CD4-positive, alpha-beta T cell (primary cell): ENCODE measurements at regions not wholly inside any gene's neighbourhood (a gene's known extent, or its start where the extent isn't known, plus 50 kb on each side); places are given as distances from the start of the nearest gene placed in this dataset.

Source experiments
- ATAC-seq: fragments of 200-7000 bp; cut with Tn5 transposase; one replicate; pipeline ENCODE4 v1.10.0; 2022; ENCODE audit warnings: mild to moderate bottlenecking; ENCODE audit not compliant: poor library complexity
- CTCF ChIA-PET: fragments of 350-600 bp; sonication (Branson Sonifier 250); formaldehyde crosslinking; loops from one replicate; lab custom pipeline; 2021; ENCODE audit warnings: antibody characterized with exemption, inconsistent platforms; lab: Charles Lee
- POLR2A ChIA-PET: fragments of 350-600 bp; sonication (Branson Sonifier 250); formaldehyde crosslinking; loops from one replicate; lab custom pipeline; 2021; ENCODE audit warnings: antibody characterized with exemption, inconsistent platforms; lab: Charles Lee
- DNase-seq, 14 experiments: peaks; one replicate each; pipeline ENCODE4 v3.0.0-alpha.2; 2013 to 2020; ENCODE audit warnings: mixed read lengths in 2 of 14
- H3K27ac ChIP-seq, 2 donors: one replicate each; pipeline versions ENCODE4 v1.5.1 to v1.7.0; 2013; ENCODE audit warnings: low read length in 2 of 2, low read depth in 1 of 2, mild to moderate bottlenecking in 1 of 2
- H3K27me3 ChIP-seq, 2 experiments: 1 replicate in 1 of 2; 2 replicates in 1 of 2; pipeline versions ENCODE4 v1.6.1 to v1.7.0; 2013; ENCODE audit warnings: low read length in 2 of 2, control low read depth in 1 of 2, mild to moderate bottlenecking in 1 of 2, moderate library complexity in 1 of 2; ENCODE audit not compliant: insufficient read depth in 2 of 2, control insufficient read depth in 1 of 2
- H3K36me3 ChIP-seq: one replicate; pipeline ENCODE4 v1.6.1; 2013; ENCODE audit warnings: low read length, control low read depth; ENCODE audit not compliant: insufficient read depth
- H3K4me1 ChIP-seq: one replicate; pipeline ENCODE4 v1.6.1; 2013; ENCODE audit warnings: low read length, control low read depth; ENCODE audit not compliant: insufficient read depth
- H3K4me3 ChIP-seq: one replicate; pipeline ENCODE4 v1.5.1; 2013; ENCODE audit warnings: mild to moderate bottlenecking, low read length, moderate library complexity
- H3K9me3 ChIP-seq, 2 experiments: 1 replicate in 1 of 2; 2 replicates in 1 of 2; pipeline versions ENCODE4 v1.6.1 to v1.7.0; 2013; ENCODE audit warnings: low read length in 2 of 2, mild to moderate bottlenecking in 2 of 2, control low read depth in 1 of 2, moderate library complexity in 1 of 2; ENCODE audit not compliant: control insufficient read depth in 1 of 2, insufficient read depth in 1 of 2
- H3K27ac Mint-ChIP-seq: one replicate; pipeline ENCODE4 v1.8.0; 2020; ENCODE audit warnings: mixed read lengths
- H3K27me3 Mint-ChIP-seq: one replicate; pipeline ENCODE4 v1.8.0; 2021; ENCODE audit warnings: mixed read lengths
- H3K36me3 Mint-ChIP-seq: one replicate; pipeline ENCODE4 v1.8.0; 2021; ENCODE audit warnings: low read depth, mixed read lengths
- H3K4me1 Mint-ChIP-seq: one replicate; pipeline ENCODE4 v1.8.0; 2021; ENCODE audit warnings: low read depth, mixed read lengths
- H3K4me3 Mint-ChIP-seq: one replicate; pipeline ENCODE4 v1.8.0; 2020; ENCODE audit warnings: mild to moderate bottlenecking, mixed read lengths
- H3K9me3 Mint-ChIP-seq: one replicate; pipeline ENCODE4 v1.8.0; 2020; ENCODE audit warnings: mixed read lengths
- intact Hi-C, 2 experiments: fragments of 100-400 bp; cut with DNase I in 1 of 2; cut with micrococcal nuclease in 1 of 2; formaldehyde crosslinking; loops; one replicate each; pipeline versions ENCODE4 v1.15.1 to v1.9.0; 2023 to 2025; cut with DNase I, micrococcal nuclease
- TF ChIP-seq, protein P1 (sequence below): fragments of 200-600 bp; IDR thresholded peaks from one replicate; pipeline ENCODE4 v1.8.0; 2022; ENCODE audit warnings: antibody characterized with exemption, mild to moderate bottlenecking

DNA sequence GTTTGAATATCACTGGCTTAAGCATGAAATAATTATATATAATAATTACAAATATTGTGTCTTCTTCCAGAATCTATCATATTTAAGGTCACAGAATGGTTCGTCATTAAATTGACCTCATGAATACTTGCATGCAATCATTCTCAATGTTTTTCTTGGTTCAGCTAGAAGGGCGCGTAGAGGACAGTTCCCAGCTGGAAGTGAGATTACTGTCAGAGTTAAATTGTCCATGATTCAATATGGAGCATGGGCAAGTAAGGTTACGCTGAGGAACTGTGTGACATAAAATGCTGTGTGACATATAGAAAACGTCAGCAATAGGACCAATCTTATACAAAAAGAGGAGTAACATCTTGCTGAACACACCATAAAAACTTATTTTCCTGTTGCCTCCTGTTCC is 2423.5 kb upstream of the RAG2 start:
- DNase-seq (no peak), ATAC-seq (no peak)
- H3K9me3 Mint-ChIP-seq = peaks cover 8% of the 10 kb centered on the region
- intact Hi-C loops = no loop called here
- Histone ChIP-seq H3K9me3 (peaks cover 0 to 5% of the 10 kb centered on the region in 2 experiments), H3K4me1 (no peaks in the 10 kb centered on the region), H3K27me3 (no peaks in the 10 kb centered on the region), H3K27ac (no peak overlapping the region), H3K36me3 (no peaks in the 10 kb centered on the region), H3K4me3 (no peak overlapping the region)
- POLR2A ChIA-PET = no interaction called here
- CTCF ChIA-PET = no interaction called here
- H3K36me3 Mint-ChIP-seq = no peaks in the 10 kb centered on the region
- no peak overlapping the region for H3K27ac Mint-ChIP-seq
- H3K27me3 Mint-ChIP-seq = no peaks in the 10 kb centered on the region
- H3K4me3 Mint-ChIP-seq = no peak overlapping the region
- H3K4me1 Mint-ChIP-seq = no peaks in the 10 kb centered on the region
- TF ChIP-seq, protein P1, sequence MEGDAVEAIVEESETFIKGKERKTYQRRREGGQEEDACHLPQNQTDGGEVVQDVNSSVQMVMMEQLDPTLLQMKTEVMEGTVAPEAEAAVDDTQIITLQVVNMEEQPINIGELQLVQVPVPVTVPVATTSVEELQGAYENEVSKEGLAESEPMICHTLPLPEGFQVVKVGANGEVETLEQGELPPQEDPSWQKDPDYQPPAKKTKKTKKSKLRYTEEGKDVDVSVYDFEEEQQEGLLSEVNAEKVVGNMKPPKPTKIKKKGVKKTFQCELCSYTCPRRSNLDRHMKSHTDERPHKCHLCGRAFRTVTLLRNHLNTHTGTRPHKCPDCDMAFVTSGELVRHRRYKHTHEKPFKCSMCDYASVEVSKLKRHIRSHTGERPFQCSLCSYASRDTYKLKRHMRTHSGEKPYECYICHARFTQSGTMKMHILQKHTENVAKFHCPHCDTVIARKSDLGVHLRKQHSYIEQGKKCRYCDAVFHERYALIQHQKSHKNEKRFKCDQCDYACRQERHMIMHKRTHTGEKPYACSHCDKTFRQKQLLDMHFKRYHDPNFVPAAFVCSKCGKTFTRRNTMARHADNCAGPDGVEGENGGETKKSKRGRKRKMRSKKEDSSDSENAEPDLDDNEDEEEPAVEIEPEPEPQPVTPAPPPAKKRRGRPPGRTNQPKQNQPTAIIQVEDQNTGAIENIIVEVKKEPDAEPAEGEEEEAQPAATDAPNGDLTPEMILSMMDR = no peak

DNA sequence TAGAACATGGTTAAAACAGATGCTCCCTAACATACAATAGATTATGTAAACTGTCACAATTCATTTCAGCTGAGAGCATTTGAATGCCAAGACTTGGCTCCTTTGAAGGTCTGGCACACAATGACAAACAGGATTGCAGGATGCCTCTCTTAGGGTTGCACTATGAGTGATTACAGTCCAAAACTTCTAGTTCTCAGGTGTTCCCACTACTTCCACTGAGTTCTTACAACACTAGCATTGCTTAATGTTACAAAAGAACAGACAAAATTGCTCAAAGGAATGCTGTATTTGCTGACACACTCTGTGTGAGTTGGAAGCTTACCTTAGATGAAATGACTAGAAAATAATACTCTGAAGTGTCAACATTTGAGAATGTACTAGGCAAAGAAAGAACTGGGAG is 2413.8 kb upstream of the RAG2 start:
- intact Hi-C loops = loop anchor here in 1 of 2 experiments (10.0 kb wide), 1 partner anchor 57 kb away; no protein-coding TSS in a partner anchor

DNA sequence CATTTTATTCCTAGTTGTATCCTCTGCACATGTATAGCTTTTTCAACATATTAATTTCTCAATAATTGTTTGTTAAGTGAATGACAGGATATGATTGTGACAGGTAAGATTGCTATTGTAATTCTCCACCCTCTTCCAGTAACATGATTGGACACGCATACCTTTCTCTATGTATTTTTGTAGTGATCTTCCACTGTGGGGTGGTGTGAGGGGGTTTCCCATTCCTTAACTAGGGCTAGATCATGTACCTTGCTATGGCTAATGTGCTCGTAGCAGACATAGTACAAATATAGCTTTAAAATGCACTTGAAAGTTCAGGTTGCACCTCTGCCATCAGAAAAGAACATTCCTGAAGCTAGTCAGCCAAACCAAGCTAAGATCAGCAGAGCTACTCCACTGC is 2392.8 kb upstream of the RAG2 start:
- Histone ChIP-seq H3K36me3 (no peaks in the 10 kb centered on the region), H3K27ac (no peak overlapping the region), H3K4me1 (no peaks in the 10 kb centered on the region), H3K4me3 (no peak overlapping the region), H3K27me3 (no peaks in the 10 kb centered on the region), H3K9me3 (peaks cover 6 to 13% of the 10 kb centered on the region in 2 experiments)
- ATAC-seq (no peak), DNase-seq (no peak)
- H3K36me3 Mint-ChIP-seq = no peaks in the 10 kb centered on the region
- H3K9me3 Mint-ChIP-seq = peaks cover 13% of the 10 kb centered on the region
- no peaks in the 10 kb centered on the region for H3K4me1 Mint-ChIP-seq
- TF ChIP-seq, protein P1 = no peak
- H3K4me3 Mint-ChIP-seq = no peak overlapping the region
- no peak overlapping the region for H3K27ac Mint-ChIP-seq
- H3K27me3 Mint-ChIP-seq = no peaks in the 10 kb centered on the region
- ChIA-PET POLR2A (no interaction called here), CTCF (no interaction called here)
- intact Hi-C loops = no loop called here

More for the DNA sequence above, 2413.8 kb upstream of the RAG2 start:
- Mint-ChIP-seq H3K27me3 (no peaks in the 10 kb centered on the region), H3K4me3 (no peak overlapping the region), H3K4me1 (no peaks in the 10 kb centered on the region), H3K27ac (no peak overlapping the region), H3K9me3 (peaks cover 16% of the 10 kb centered on the region), H3K36me3 (no peaks in the 10 kb centered on the region)
- H3K27me3 ChIP-seq = no peaks in the 10 kb centered on the region
- DNase-seq = no peak
- TF ChIP-seq, protein P1 = no peak
- H3K36me3 ChIP-seq = no peaks in the 10 kb centered on the region
- ATAC-seq = no peak
- no peak overlapping the region for H3K4me3 ChIP-seq
- CTCF ChIA-PET = no interaction called here
- peaks cover 0 to 14% of the 10 kb centered on the region in 2 experiments for H3K9me3 ChIP-seq
- POLR2A ChIA-PET = no interaction called here
- H3K27ac ChIP-seq = no peak overlapping the region
- no peaks in the 10 kb centered on the region for H3K4me1 ChIP-seq
